CD14-positive monocyte (primary cell): ENCODE measurements at regions not wholly inside any gene's neighbourhood (a gene's known extent, or its start where the extent isn't known, plus 50 kb on each side); places are given as distances from the start of the nearest gene placed in this dataset.

Experiments used
- DNase-seq, 3 donors: peaks; one replicate each; pipeline ENCODE4 v3.0.0-alpha.2; 2011 to 2022
- H2AFZ ChIP-seq: 2 replicates; pipeline ENCODE4 v1.6.0; 2012; ENCODE audit warnings: mild to moderate bottlenecking, low read depth, low read length, inconsistent platforms; ENCODE audit not compliant: insufficient read depth, poor library complexity, severe bottlenecking
- H3K27ac ChIP-seq, 2 donors: 1 replicate in 1 of 2; 2 replicates in 1 of 2; pipeline ENCODE4 v1.5.1; 2012 to 2013; ENCODE audit warnings: low read length in 2 of 2, control low read depth in 1 of 2, inconsistent platforms in 1 of 2, low read depth in 1 of 2, mild to moderate bottlenecking in 1 of 2
- H3K27me3 ChIP-seq, 2 donors: one replicate each; pipeline versions ENCODE4 v1.6.0 to v1.6.1; 2011 to 2013; ENCODE audit warnings: low read length in 2 of 2; ENCODE audit not compliant: control insufficient read depth in 2 of 2, insufficient read depth in 2 of 2
- H3K36me3 ChIP-seq, 2 donors: replicated peaks in 1 of 2; 1 replicate in 1 of 2; 2 replicates in 1 of 2; pipeline versions ENCODE4 v1.5.1 to v1.6.1; 2012 to 2013; ENCODE audit warnings: low read length in 2 of 2, control low read depth in 1 of 2, inconsistent platforms in 1 of 2, mild to moderate bottlenecking in 1 of 2; ENCODE audit not compliant: insufficient read depth in 2 of 2, control insufficient read depth in 1 of 2
- H3K4me1 ChIP-seq, 2 donors: 1 replicate in 1 of 2; 2 replicates in 1 of 2; pipeline versions ENCODE4 v1.5.1 to v1.6.1; 2012 to 2013; ENCODE audit warnings: low read length in 2 of 2, control low read depth in 1 of 2, inconsistent platforms in 1 of 2, mild to moderate bottlenecking in 1 of 2, moderate library complexity in 1 of 2; ENCODE audit not compliant: insufficient read depth in 2 of 2, control insufficient read depth in 1 of 2
- H3K4me2 ChIP-seq: replicated peaks from 2 replicates; pipeline ENCODE3; 2012; ENCODE audit warnings: low read length, moderate library complexity, mild to moderate bottlenecking; ENCODE audit not compliant: poor library complexity, severe bottlenecking; ENCODE audit errors: extremely low read depth
- H3K4me3 ChIP-seq, 3 experiments: fragments of 200-600 bp in 1 of 3; sonication (generic) in 1 of 3; replicated peaks in 1 of 3; 1 replicate in 2 of 3; 2 replicates in 1 of 3; pipeline ENCODE4 v1.5.1; 2011 to 2013; ENCODE audit warnings: low read length in 3 of 3, mild to moderate bottlenecking in 3 of 3, control low read depth in 2 of 3, low read depth in 2 of 3, inconsistent platforms in 1 of 3, moderate library complexity in 1 of 3
- H3K79me2 ChIP-seq: 2 replicates; pipeline ENCODE4 v1.6.0; 2012; ENCODE audit warnings: mild to moderate bottlenecking, control low read depth, inconsistent platforms, low read length, moderate library complexity; ENCODE audit not compliant: insufficient read depth
- H3K9ac ChIP-seq: 2 replicates; pipeline ENCODE4 v1.6.0; 2017; ENCODE audit warnings: low read length, mild to moderate bottlenecking; ENCODE audit not compliant: insufficient read depth, poor library complexity, severe bottlenecking
- H3K9me3 ChIP-seq, 2 donors: replicated peaks in 1 of 2; 1 replicate in 1 of 2; 2 replicates in 1 of 2; pipeline versions ENCODE4 v1.5.1 to v1.6.1; 2012 to 2013; ENCODE audit warnings: low read length in 2 of 2, control low read depth in 1 of 2; ENCODE audit not compliant: control insufficient read depth in 1 of 2, insufficient read depth in 1 of 2
- H4K20me1 ChIP-seq: 2 replicates; pipeline ENCODE4 v1.6.0; 2012; ENCODE audit warnings: mild to moderate bottlenecking, low read length, control low read depth, moderate library complexity; ENCODE audit not compliant: insufficient read depth
- H3K27ac Mint-ChIP-seq, 7 donors: one replicate each; pipeline ENCODE4 v1.8.0; 2020; ENCODE audit warnings: mild to moderate bottlenecking in 7 of 7, mixed read lengths in 7 of 7, moderate library complexity in 6 of 7, inconsistent platforms in 2 of 7
- H3K27me3 Mint-ChIP-seq, 3 donors: one replicate each; pipeline ENCODE4 v1.8.0; 2021 to 2022; ENCODE audit warnings: low read depth in 3 of 3, mild to moderate bottlenecking in 3 of 3, mixed read lengths in 3 of 3, moderate library complexity in 3 of 3, inconsistent platforms in 1 of 3
- H3K36me3 Mint-ChIP-seq, 2 donors: one replicate each; pipeline ENCODE4 v1.8.0; 2020; ENCODE audit warnings: mixed read lengths in 2 of 2, inconsistent platforms in 1 of 2, mild to moderate bottlenecking in 1 of 2
- H3K4me1 Mint-ChIP-seq: one replicate; pipeline ENCODE4 v1.8.0; 2020; ENCODE audit warnings: mild to moderate bottlenecking, mixed read lengths
- H3K4me3 Mint-ChIP-seq, 2 donors: one replicate each; pipeline ENCODE4 v1.8.0; 2020; ENCODE audit warnings: mild to moderate bottlenecking in 2 of 2, mixed read lengths in 2 of 2, moderate library complexity in 1 of 2
- H3K9me3 Mint-ChIP-seq, 7 donors: one replicate each; pipeline ENCODE4 v1.8.0; 2020 to 2022; ENCODE audit warnings: mixed read lengths in 7 of 7, mild to moderate bottlenecking in 6 of 7, moderate library complexity in 6 of 7, inconsistent platforms in 2 of 7
- WGBS: methylation state at CpG from one replicate; pipeline ENCODE4 v1.1.5; 2013; ENCODE audit warnings: missing lambda C conversion rate; ENCODE audit not compliant: insufficient coverage; 5-methylcytosine and 5-hydroxymethylcytosine counted together
- intact Hi-C, 2 donors: fragments of 100-400 bp; cut with micrococcal nuclease; formaldehyde crosslinking; loops; one replicate each; pipeline versions ENCODE4 v1.15.0 to v1.15.1; 2023
- TF ChIP-seq, protein P1 (sequence below): fragments of 200-600 bp; IDR thresholded peaks from one replicate; pipeline ENCODE4 v1.8.0; 2022; ENCODE audit warnings: antibody characterized with exemption, mild to moderate bottlenecking

GRCh38 chr4:147284935-147285334, 196.0 kb upstream of the EDNRA start:
- TF ChIP-seq, protein P1, sequence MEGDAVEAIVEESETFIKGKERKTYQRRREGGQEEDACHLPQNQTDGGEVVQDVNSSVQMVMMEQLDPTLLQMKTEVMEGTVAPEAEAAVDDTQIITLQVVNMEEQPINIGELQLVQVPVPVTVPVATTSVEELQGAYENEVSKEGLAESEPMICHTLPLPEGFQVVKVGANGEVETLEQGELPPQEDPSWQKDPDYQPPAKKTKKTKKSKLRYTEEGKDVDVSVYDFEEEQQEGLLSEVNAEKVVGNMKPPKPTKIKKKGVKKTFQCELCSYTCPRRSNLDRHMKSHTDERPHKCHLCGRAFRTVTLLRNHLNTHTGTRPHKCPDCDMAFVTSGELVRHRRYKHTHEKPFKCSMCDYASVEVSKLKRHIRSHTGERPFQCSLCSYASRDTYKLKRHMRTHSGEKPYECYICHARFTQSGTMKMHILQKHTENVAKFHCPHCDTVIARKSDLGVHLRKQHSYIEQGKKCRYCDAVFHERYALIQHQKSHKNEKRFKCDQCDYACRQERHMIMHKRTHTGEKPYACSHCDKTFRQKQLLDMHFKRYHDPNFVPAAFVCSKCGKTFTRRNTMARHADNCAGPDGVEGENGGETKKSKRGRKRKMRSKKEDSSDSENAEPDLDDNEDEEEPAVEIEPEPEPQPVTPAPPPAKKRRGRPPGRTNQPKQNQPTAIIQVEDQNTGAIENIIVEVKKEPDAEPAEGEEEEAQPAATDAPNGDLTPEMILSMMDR = no peak
- Mint-ChIP-seq H3K9me3 (peaks cover 0 to 23% (median 10%) of the 10 kb centered on the region in 7 donors), H3K36me3 (no peaks in the 10 kb centered on the region), H3K27me3 (peaks cover 0 to under 1% (median 0%) of the 10 kb centered on the region in 3 donors), H3K4me1 (no peaks in the 10 kb centered on the region), H3K4me3 (no peak overlapping the region), H3K27ac (no peak overlapping the region)
- Histone ChIP-seq H3K27ac (no peak overlapping the region), H3K9me3 (peaks cover 3 to 14% of the 10 kb centered on the region in 2 donors), H2AFZ (no peak overlapping the region), H3K27me3 (no peaks in the 10 kb centered on the region), H3K4me2 (no peak overlapping the region), H3K4me1 (no peaks in the 10 kb centered on the region), H3K9ac (no peak overlapping the region), H3K4me3 (no peak overlapping the region), H4K20me1 (no peaks in the 10 kb centered on the region), H3K36me3 (no peaks in the 10 kb centered on the region), H3K79me2 (no peaks in the 10 kb centered on the region)
- no peak for DNase-seq
- intact Hi-C loops = no loop called here
- WGBS = no CpG with 5 or more reads among the region's 1 CpG

DNA sequence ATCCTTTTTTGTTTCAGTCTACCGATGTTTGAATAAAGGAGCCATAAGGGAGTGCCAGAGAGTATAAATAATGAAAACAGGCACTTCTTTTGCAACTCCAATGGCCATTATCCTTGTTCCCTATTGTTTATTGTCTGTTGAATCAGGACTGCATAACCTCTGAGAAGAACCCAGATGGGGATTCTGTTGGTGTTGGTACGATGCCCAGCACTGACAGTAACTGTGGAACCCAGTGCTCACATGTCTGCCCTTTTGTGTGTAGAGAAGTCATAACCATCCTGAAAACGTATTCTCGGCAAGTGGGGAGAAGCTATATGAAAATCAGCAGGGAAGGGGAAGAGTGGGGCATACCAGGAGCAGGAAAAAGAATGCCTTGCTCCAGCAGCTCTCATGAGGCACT, 195.1 kb upstream of the EDNRA start:
- Histone ChIP-seq H3K9me3 (peaks cover 0 to 11% of the 10 kb centered on the region in 2 donors), H3K9ac (no peak overlapping the region), H3K36me3 (no peaks in the 10 kb centered on the region), H2AFZ (no peak overlapping the region), H3K4me1 (no peaks in the 10 kb centered on the region), H3K27ac (no peak overlapping the region), H3K4me3 (no peak overlapping the region), H4K20me1 (no peaks in the 10 kb centered on the region), H3K79me2 (no peaks in the 10 kb centered on the region), H3K4me2 (no peak overlapping the region), H3K27me3 (no peaks in the 10 kb centered on the region)
- Mint-ChIP-seq H3K4me1 (no peaks in the 10 kb centered on the region), H3K27me3 (no peaks in the 10 kb centered on the region), H3K36me3 (no peaks in the 10 kb centered on the region), H3K4me3 (no peak overlapping the region), H3K9me3 (peaks cover 0 to 23% (median 9%) of the 10 kb centered on the region in 7 donors), H3K27ac (no peak overlapping the region)
- intact Hi-C loops = no loop called here
- TF ChIP-seq, protein P1 = no peak
- no peak for DNase-seq
- WGBS = 91% methylated on average over 3 of the region's 4 CpGs
